Parathyroid adenoma (tissue), 2 donors: ENCODE measurements at regions not wholly inside any gene's neighbourhood (a gene's known extent, or its start where the extent isn't known, plus 50 kb on each side); places are given as distances from the start of the nearest gene placed in this dataset.

Experiments used
- H2AFZ ChIP-seq: fragments of 300-600 bp; sonication (generic); one replicate; pipeline ENCODE4 v1.7.0; 2017; ENCODE audit warnings: antibody characterized with exemption, mild to moderate bottlenecking
- H3K27ac ChIP-seq: fragments of 300-600 bp; sonication (generic); one replicate; pipeline ENCODE4 v1.7.0; 2017
- H3K27me3 ChIP-seq: fragments of 300-600 bp; sonication (generic); one replicate; pipeline ENCODE4 v1.7.0; 2017; ENCODE audit warnings: low read length; ENCODE audit not compliant: control insufficient read depth, insufficient read depth
- H3K36me3 ChIP-seq: fragments of 300-600 bp; sonication (generic); one replicate; pipeline ENCODE4 v1.7.0; 2017; ENCODE audit warnings: low read length; ENCODE audit not compliant: control insufficient read depth, insufficient read depth
- H3K4me1 ChIP-seq: fragments of 300-600 bp; sonication (generic); one replicate; pipeline ENCODE4 v1.7.0; 2017; ENCODE audit warnings: control low read depth
- H3K4me2 ChIP-seq: fragments of 300-600 bp; sonication (generic); one replicate; pipeline ENCODE4 v1.7.0; 2017; ENCODE audit warnings: low read length
- H3K4me3 ChIP-seq: fragments of 300-600 bp; sonication (generic); one replicate; pipeline ENCODE4 v1.7.0; 2017; ENCODE audit warnings: low read depth, low read length
- H3K79me2 ChIP-seq: fragments of 300-600 bp; sonication (generic); one replicate; pipeline ENCODE4 v1.7.0; 2017; ENCODE audit warnings: control low read depth
- H3K9ac ChIP-seq: fragments of 300-600 bp; sonication (generic); one replicate; pipeline ENCODE4 v1.7.0; 2017; ENCODE audit warnings: mild to moderate bottlenecking
- H3K9me3 ChIP-seq: fragments of 300-600 bp; sonication (generic); one replicate; pipeline ENCODE4 v1.7.0; 2017; ENCODE audit warnings: low read length; ENCODE audit not compliant: control insufficient read depth
- TF ChIP-seq, protein P1 (sequence below): fragments of 300-600 bp; sonication (generic); IDR thresholded peaks from one replicate; pipeline ENCODE4 v1.7.0; 2017; ENCODE audit warnings: antibody characterized with exemption, mild to moderate bottlenecking
- donor health status: primary hyperparathyroidism.

DNA sequence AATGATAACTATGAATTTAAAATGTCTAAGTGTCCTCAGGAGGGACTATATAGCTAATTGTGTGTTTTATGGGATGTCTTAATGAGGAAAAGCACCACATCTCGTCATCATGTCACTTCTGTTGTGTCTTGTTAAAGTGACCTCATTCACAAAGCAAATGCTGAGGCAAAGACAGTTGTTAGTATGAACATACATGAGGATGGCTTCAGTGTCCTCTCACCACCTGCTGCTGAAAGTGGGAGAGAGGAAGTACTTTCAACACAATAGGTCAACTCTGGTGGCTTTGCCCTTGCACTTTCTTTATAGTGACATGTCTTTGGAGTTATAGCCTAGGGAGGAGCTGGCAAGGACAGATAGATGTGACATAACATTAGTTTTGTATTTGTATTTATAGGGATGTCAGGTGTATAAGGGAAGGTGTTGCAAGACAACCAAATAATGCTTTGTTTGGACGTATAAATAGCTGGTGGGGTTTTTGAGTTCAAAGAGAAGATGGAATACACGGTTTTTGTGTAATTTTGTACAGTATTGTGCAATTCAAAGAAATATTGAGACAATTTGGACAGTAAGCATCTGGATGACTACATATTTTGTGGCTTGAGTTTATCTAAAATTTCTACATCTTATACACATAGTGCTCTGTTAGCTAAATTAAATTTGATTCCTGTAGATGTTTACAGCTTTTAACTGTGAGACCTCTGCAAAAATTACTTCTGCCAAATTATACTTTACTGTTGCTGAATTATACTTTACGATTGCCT, 131.7 kb upstream of the ATP2B1 start:
- no peak overlapping the region for H3K4me3 ChIP-seq
- TF ChIP-seq, protein P1, sequence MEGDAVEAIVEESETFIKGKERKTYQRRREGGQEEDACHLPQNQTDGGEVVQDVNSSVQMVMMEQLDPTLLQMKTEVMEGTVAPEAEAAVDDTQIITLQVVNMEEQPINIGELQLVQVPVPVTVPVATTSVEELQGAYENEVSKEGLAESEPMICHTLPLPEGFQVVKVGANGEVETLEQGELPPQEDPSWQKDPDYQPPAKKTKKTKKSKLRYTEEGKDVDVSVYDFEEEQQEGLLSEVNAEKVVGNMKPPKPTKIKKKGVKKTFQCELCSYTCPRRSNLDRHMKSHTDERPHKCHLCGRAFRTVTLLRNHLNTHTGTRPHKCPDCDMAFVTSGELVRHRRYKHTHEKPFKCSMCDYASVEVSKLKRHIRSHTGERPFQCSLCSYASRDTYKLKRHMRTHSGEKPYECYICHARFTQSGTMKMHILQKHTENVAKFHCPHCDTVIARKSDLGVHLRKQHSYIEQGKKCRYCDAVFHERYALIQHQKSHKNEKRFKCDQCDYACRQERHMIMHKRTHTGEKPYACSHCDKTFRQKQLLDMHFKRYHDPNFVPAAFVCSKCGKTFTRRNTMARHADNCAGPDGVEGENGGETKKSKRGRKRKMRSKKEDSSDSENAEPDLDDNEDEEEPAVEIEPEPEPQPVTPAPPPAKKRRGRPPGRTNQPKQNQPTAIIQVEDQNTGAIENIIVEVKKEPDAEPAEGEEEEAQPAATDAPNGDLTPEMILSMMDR = no peak
- no peaks in the 10 kb centered on the region for H3K4me1 ChIP-seq
- H3K9ac ChIP-seq = no peak overlapping the region
- no peak overlapping the region for H2AFZ ChIP-seq
- H3K27ac ChIP-seq = no peak overlapping the region
- no peak overlapping the region for H3K4me2 ChIP-seq
- no peaks in the 10 kb centered on the region for H3K9me3 ChIP-seq
- no peaks in the 10 kb centered on the region for H3K36me3 ChIP-seq
- no peaks in the 10 kb centered on the region for H3K79me2 ChIP-seq
- H3K27me3 ChIP-seq = no peaks in the 10 kb centered on the region

DNA sequence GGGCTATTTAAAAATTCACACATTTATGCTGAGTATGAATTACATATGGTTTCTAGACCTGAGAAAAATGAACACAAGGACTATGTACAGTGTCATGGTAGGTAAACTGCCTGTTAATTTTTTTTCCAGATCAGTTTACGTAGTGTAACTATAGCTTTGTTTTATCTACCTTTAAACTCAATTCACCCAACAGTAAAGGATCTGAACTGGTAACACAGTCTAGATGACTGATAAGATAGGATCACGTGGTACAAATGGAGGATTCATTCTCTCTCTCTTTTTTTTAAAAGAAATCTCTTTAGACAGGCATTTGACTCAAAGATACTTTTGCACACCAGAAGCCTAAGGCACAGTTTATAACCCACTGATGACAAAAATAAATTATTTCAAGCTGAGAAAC, 130.8 kb upstream of the ATP2B1 start:
- no peaks in the 10 kb centered on the region for H3K79me2 ChIP-seq
- no peak overlapping the region for H2AFZ ChIP-seq
- TF ChIP-seq, protein P1 = no peak
- H3K4me2 ChIP-seq = no peak overlapping the region
- H3K9me3 ChIP-seq = no peaks in the 10 kb centered on the region
- no peak overlapping the region for H3K9ac ChIP-seq
- H3K4me1 ChIP-seq = no peaks in the 10 kb centered on the region
- H3K27me3 ChIP-seq = no peaks in the 10 kb centered on the region
- no peak overlapping the region for H3K27ac ChIP-seq
- no peak overlapping the region for H3K4me3 ChIP-seq
- no peaks in the 10 kb centered on the region for H3K36me3 ChIP-seq

DNA sequence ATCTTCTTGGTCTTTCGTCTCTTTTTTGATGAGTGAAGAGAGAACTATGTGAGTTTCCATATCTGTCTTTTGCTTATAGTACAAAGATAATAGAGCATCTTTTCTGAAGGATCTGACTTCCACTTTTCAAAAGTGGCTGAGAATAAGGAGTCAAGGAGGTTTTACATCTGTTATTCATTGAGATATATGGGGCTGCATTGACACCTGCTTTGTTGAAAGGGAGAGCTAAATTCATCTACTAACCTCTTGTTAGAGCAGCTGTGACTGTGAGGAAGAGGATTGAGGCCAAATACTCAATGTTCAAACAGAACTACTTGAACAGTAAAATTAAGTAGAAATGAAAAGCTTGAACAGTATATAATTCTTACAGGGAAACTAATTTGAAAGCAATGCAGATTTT, 130.2 kb upstream of the ATP2B1 start:
- Histone ChIP-seq H3K4me2 (no peak overlapping the region), H2AFZ (no peak overlapping the region), H3K9me3 (no peaks in the 10 kb centered on the region), H3K36me3 (no peaks in the 10 kb centered on the region), H3K27me3 (no peaks in the 10 kb centered on the region), H3K79me2 (no peaks in the 10 kb centered on the region), H3K9ac (no peak overlapping the region), H3K4me3 (no peak overlapping the region), H3K27ac (no peak overlapping the region), H3K4me1 (no peaks in the 10 kb centered on the region)
- TF ChIP-seq, protein P1 = no peak

DNA sequence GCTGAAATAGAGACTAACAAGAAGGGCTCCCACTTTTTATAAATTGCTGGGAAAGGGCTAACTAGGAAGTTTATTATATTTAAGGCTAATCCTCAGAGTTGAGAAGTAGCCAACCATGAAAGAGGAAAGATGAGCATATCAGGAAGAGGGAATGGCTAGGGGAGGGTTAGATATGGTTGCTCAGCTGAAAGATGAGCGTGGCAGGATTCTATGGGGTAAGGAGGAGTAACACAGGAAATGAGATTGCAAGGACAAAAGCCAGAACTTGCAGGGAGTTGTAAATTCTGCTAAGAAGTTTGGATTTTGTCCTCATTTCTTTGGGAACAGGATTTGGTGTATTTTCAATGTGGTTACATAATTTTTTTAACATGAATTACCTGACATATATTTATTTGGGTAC, 127.4 kb upstream of the ATP2B1 start:
- Histone ChIP-seq H3K27me3 (no peaks in the 10 kb centered on the region), H3K4me2 (no peak overlapping the region), H2AFZ (no peak overlapping the region), H3K27ac (no peak overlapping the region), H3K9ac (no peak overlapping the region), H3K79me2 (no peaks in the 10 kb centered on the region), H3K4me1 (no peaks in the 10 kb centered on the region), H3K4me3 (no peak overlapping the region), H3K9me3 (no peaks in the 10 kb centered on the region), H3K36me3 (no peaks in the 10 kb centered on the region)
- TF ChIP-seq, protein P1 = no peak

DNA sequence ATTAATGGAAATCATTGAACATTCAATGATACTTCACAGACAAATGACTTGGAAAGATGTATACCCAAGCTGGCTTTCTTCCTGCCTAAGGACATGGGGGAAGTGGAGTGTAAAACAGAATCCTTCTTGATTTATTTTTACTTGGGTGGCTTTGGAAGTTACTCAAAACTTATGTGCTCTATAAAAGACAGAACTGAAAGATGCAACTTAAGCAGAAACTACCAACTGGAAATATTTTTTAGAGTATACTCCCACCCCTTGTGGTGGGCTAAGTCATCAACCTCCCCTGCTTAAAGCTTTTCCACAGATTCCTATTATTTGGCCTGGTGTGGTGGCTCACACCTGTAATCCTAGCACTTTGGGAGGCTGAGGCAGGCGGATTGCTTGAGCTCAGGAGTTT, 126.0 kb upstream of the ATP2B1 start:
- Histone ChIP-seq H3K4me3 (no peak overlapping the region), H3K9ac (no peak overlapping the region), H2AFZ (no peak overlapping the region), H3K4me1 (no peaks in the 10 kb centered on the region), H3K27me3 (no peaks in the 10 kb centered on the region), H3K27ac (no peak overlapping the region), H3K9me3 (no peaks in the 10 kb centered on the region), H3K4me2 (no peak overlapping the region), H3K36me3 (no peaks in the 10 kb centered on the region), H3K79me2 (no peaks in the 10 kb centered on the region)
- TF ChIP-seq, protein P1 = no peak
